ENCODE measurements at regions not wholly inside any gene's neighbourhood (a gene's known extent, or its start where the extent isn't known, plus 50 kb on each side); places are given as distances from the start of the nearest gene placed in this dataset.

GRCh38 chr1:81613803-81614202 lies 186.9 kb upstream of the ADGRL2 start:
- no peak for DNase-seq

- DNase-seq, result no peak
These were observed 192.8 kb upstream of the ADGRL2 start for GRCh38 chr1:81607924-81608323.

GRCh38 chr1:81607086-81607485 lies 193.6 kb upstream of the ADGRL2 start:
- DNase-seq, result no peak

GRCh38 chr1:81606656-81607055 lies 194.1 kb upstream of the ADGRL2 start:
- no peak for DNase-seq

GRCh38 chr1:81605023-81605422 lies 195.7 kb upstream of the ADGRL2 start:
- no peak for DNase-seq

GRCh38 chr1:81600878-81601622 lies 199.7 kb upstream of the ADGRL2 start:
- DNase-seq, result no peak

GRCh38 chr1:81600363-81600762 lies 200.4 kb upstream of the ADGRL2 start:
- no peak for DNase-seq

GRCh38 chr1:81598623-81599022 lies 202.1 kb upstream of the ADGRL2 start:
- DNase-seq, result no peak

- DNase-seq, result no peak
These were observed 202.9 kb upstream of the ADGRL2 start for GRCh38 chr1:81597720-81598426.

GRCh38 chr1:81596341-81596740 lies 204.4 kb upstream of the ADGRL2 start:
- no peak for DNase-seq

GRCh38 chr1:81594206-81594605 lies 206.5 kb upstream of the ADGRL2 start:
- DNase-seq, result no peak

- DNase-seq, result no peak
These were observed 208.5 kb upstream of the ADGRL2 start for GRCh38 chr1:81592233-81592632.

GRCh38 chr1:81590171-81590570 lies 210.6 kb upstream of the ADGRL2 start:
- no peak for DNase-seq

- no peak for DNase-seq
These were observed 212.6 kb upstream of the ADGRL2 start for GRCh38 chr1:81588149-81588548.

GRCh38 chr1:81587426-81587825 lies 213.3 kb upstream of the ADGRL2 start:
- DNase-seq, result no peak

- DNase-seq, result no peak
These were observed 215.4 kb upstream of the ADGRL2 start for GRCh38 chr1:81585371-81585770.

- no peak for DNase-seq
These were observed 216.3 kb upstream of the ADGRL2 start for GRCh38 chr1:81584398-81584797.

- no peak for DNase-seq
These were observed 216.9 kb upstream of the ADGRL2 start for GRCh38 chr1:81583878-81584277.

- DNase-seq, result no peak
These were observed 218.2 kb upstream of the ADGRL2 start for GRCh38 chr1:81582467-81582986.

- DNase-seq, result no peak
These were observed 221.9 kb upstream of the ADGRL2 start for GRCh38 chr1:81578867-81579266.

- no peak for DNase-seq
These were observed 223.6 kb upstream of the ADGRL2 start for GRCh38 chr1:81577004-81577697.

GRCh38 chr1:81574408-81574807 lies 226.3 kb upstream of the ADGRL2 start:
- no peak for DNase-seq

GRCh38 chr1:81573458-81573857 lies 227.3 kb upstream of the ADGRL2 start:
- no peak for DNase-seq

GRCh38 chr1:81571946-81572345 lies 228.8 kb upstream of the ADGRL2 start:
- DNase-seq, result no peak

Data from NCI-H1436 treated with DMSO at 0.1 percent for 48 hours (cell line).